ENCODE measurements at regions not wholly inside any gene's neighbourhood (a gene's known extent, or its start where the extent isn't known, plus 50 kb on each side); places are given as distances from the start of the nearest gene placed in this dataset.

DNA sequence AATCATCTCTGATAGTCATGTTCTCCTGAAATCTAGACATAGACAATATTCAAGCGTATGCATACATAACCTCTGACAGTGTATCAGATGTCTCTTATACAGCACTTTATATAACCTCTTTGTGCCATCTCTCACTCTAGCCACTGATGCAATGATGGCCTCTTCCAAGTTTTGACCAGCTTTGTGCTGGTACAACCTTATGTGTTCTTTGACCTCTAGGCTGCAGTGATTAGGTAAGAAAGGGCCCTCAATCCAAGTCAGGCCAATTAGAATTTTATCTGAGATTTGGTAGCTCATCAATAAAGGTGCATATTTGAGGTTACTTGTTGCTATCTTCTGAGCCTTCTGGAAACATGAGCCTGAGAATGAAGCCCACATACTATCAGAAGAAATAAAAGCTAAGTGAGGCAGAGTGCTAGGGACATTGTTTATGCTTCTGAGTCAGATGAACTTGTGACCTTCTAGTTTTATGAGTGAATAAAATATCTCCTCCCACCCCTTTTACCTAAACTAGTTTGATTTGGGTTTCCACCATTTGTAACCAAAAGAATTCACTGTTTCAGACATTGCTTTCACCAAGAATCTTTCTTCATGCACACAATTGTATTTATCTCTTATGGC lies 283.2 kb upstream of the SUCLG2 start:
- TF ChIP-seq CTCF (conservative IDR thresholded peaks at IDR 0.05; ENCODE audit: low read length) (no peak), EZH2phosphoT487 (IDR thresholded peaks at IDR 0.05; ENCODE audit: borderline replicate concordance) (no peak)
